ENCODE measurements at regions not wholly inside any gene's neighbourhood (a gene's known extent, or its start where the extent isn't known, plus 50 kb on each side); places are given as distances from the start of the nearest gene placed in this dataset.

DNA sequence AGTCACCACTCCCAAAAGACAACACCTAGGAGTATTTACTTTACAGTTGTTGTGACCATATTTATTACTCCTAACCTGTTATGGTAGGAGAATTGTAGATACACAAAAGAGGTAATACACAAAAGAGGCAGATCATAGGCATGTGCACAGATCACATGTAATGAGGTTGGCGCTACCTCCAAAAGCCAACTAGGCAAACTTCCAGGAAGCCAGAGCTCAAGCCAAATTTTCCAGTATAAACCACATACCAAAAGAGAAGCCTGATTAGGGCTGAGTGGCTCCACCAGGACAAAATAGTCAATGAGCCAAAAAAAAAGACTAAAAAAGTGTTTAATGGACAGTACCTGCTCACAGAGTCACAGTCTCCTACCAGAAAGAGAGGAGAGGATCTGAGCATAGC is 195.0 kb upstream of the PBX1 start:
- TF ChIP-seq POLR2A (IDR thresholded peaks at IDR 0.05; ENCODE audit: low read depth, low read length): no peak
- no peak for TF ChIP-seq POLR2AphosphoS5 (IDR thresholded peaks at IDR 0.05; ENCODE audit: low read depth, low read length)
- TF ChIP-seq TAF1 (IDR thresholded peaks at IDR 0.05; ENCODE audit: low read depth, low read length): no peak
- no peak for TF ChIP-seq SPI1 (IDR thresholded peaks at IDR 0.05; ENCODE audit: low read depth, low read length)
- no peak for TF ChIP-seq PAX5 (IDR thresholded peaks at IDR 0.05; ENCODE audit: insufficient read depth, low read length, severe bottlenecking)
- TF ChIP-seq POU2F2 (IDR thresholded peaks at IDR 0.05; ENCODE audit: low read depth, low read length): no peak
